Mucosa of rectum (tissue), 2 donors: ENCODE measurements at regions not wholly inside any gene's neighbourhood (a gene's known extent, or its start where the extent isn't known, plus 50 kb on each side); places are given as distances from the start of the nearest gene placed in this dataset.

Experiments used
- H3K27ac ChIP-seq, 2 donors: one replicate each; pipeline ENCODE4 v1.7.0; 2013; ENCODE audit warnings: inconsistent platforms in 2 of 2, low read depth in 2 of 2, low read length in 2 of 2
- H3K27me3 ChIP-seq, 2 donors: one replicate each; pipeline ENCODE4 v1.7.0; 2013; ENCODE audit warnings: low read length in 2 of 2; ENCODE audit not compliant: control insufficient read depth in 2 of 2, insufficient read depth in 2 of 2
- H3K36me3 ChIP-seq, 2 donors: one replicate each; pipeline ENCODE4 v1.7.0; 2013; ENCODE audit warnings: low read length in 2 of 2; ENCODE audit not compliant: control insufficient read depth in 2 of 2, insufficient read depth in 2 of 2
- H3K4me1 ChIP-seq, 2 donors: one replicate each; pipeline ENCODE4 v1.7.0; 2013; ENCODE audit warnings: low read length in 2 of 2, mild to moderate bottlenecking in 1 of 2; ENCODE audit not compliant: control insufficient read depth in 2 of 2, insufficient read depth in 2 of 2
- H3K4me3 ChIP-seq, 2 donors: one replicate each; pipeline ENCODE4 v1.7.0; 2013; ENCODE audit warnings: low read length in 2 of 2
- H3K9ac ChIP-seq, 2 donors: one replicate each; pipeline ENCODE4 v1.7.0; 2013; ENCODE audit warnings: low read length in 2 of 2, low read depth in 1 of 2, mild to moderate bottlenecking in 1 of 2
- H3K9me3 ChIP-seq, 2 donors: one replicate each; pipeline ENCODE4 v1.7.0; 2013; ENCODE audit warnings: low read length in 2 of 2; ENCODE audit not compliant: control insufficient read depth in 2 of 2
- donor health status: healthy.
- donor health status: Normal muscosa, but diverticular disease.

- no peaks in the 10 kb centered on the region for H3K4me1 ChIP-seq
- no peaks in the 10 kb centered on the region for H3K36me3 ChIP-seq
- no peak overlapping the region for H3K9ac ChIP-seq
- H3K27me3 ChIP-seq: no peaks in the 10 kb centered on the region
- peaks cover 0 to 3% of the 10 kb centered on the region in 2 donors for H3K9me3 ChIP-seq
- H3K4me3 ChIP-seq: no peak overlapping the region
- H3K27ac ChIP-seq: peak overlapping the region in 1 of 2 donors; percentile 24
Measured at GRCh38 chr5:98593418-98593817, 180.0 kb upstream of the RGMB start.

GRCh38 chr5:98594098-98594497, 179.4 kb upstream of the RGMB start:
- no peaks in the 10 kb centered on the region for H3K4me1 ChIP-seq
- H3K27me3 ChIP-seq: no peaks in the 10 kb centered on the region
- H3K36me3 ChIP-seq: no peaks in the 10 kb centered on the region
- H3K9me3 ChIP-seq: peaks cover 0 to 3% of the 10 kb centered on the region in 2 donors
- H3K4me3 ChIP-seq: no peak overlapping the region
- H3K27ac ChIP-seq: no peak overlapping the region
- no peak overlapping the region for H3K9ac ChIP-seq

- Histone ChIP-seq H3K36me3 (no peaks in the 10 kb centered on the region), H3K9me3 (peaks cover 0 to 2% of the 10 kb centered on the region in 2 donors), H3K4me1 (no peaks in the 10 kb centered on the region), H3K9ac (no peak overlapping the region), H3K27me3 (no peaks in the 10 kb centered on the region), H3K27ac (no peak overlapping the region), H3K4me3 (no peak overlapping the region)
Measured at GRCh38 chr5:98599016-98599415, 174.4 kb upstream of the RGMB start.

- Histone ChIP-seq H3K9ac (no peak overlapping the region), H3K4me1 (no peaks in the 10 kb centered on the region), H3K27me3 (no peaks in the 10 kb centered on the region), H3K27ac (no peak overlapping the region), H3K9me3 (peaks cover 0 to 2% of the 10 kb centered on the region in 2 donors), H3K4me3 (no peak overlapping the region), H3K36me3 (no peaks in the 10 kb centered on the region)
Measured at GRCh38 chr5:98602534-98603112, 170.8 kb upstream of the RGMB start.

GRCh38 chr5:98603456-98603855, 170.0 kb upstream of the RGMB start:
- Histone ChIP-seq H3K27me3 (no peaks in the 10 kb centered on the region), H3K4me3 (no peak overlapping the region), H3K36me3 (no peaks in the 10 kb centered on the region), H3K27ac (no peak overlapping the region), H3K9ac (no peak overlapping the region), H3K9me3 (peaks cover 0 to 2% of the 10 kb centered on the region in 2 donors), H3K4me1 (no peaks in the 10 kb centered on the region)

- no peak overlapping the region for H3K4me3 ChIP-seq
Measured at GRCh38 chr5:98604301-98604700, 169.2 kb upstream of the RGMB start.

GRCh38 chr5:98604721-98605425, 168.6 kb upstream of the RGMB start:
- no peak overlapping the region for H3K27ac ChIP-seq
- no peak overlapping the region for H3K9ac ChIP-seq
- no peak overlapping the region for H3K4me3 ChIP-seq
- no peaks in the 10 kb centered on the region for H3K36me3 ChIP-seq
- no peaks in the 10 kb centered on the region for H3K4me1 ChIP-seq
- peaks cover 0 to 2% of the 10 kb centered on the region in 2 donors for H3K9me3 ChIP-seq
- H3K27me3 ChIP-seq: no peaks in the 10 kb centered on the region

More at GRCh38 chr5:98604301-98604700, 169.2 kb upstream of the RGMB start:
- H3K36me3 ChIP-seq: no peaks in the 10 kb centered on the region
- H3K27ac ChIP-seq: no peak overlapping the region
- H3K27me3 ChIP-seq: no peaks in the 10 kb centered on the region
- H3K9me3 ChIP-seq: peaks cover 0 to 2% of the 10 kb centered on the region in 2 donors
- no peak overlapping the region for H3K9ac ChIP-seq
- H3K4me1 ChIP-seq: no peaks in the 10 kb centered on the region

GRCh38 chr5:98605426-98605825, 168.0 kb upstream of the RGMB start:
- H3K4me3 ChIP-seq: no peak overlapping the region
- H3K27ac ChIP-seq: no peak overlapping the region
- H3K27me3 ChIP-seq: no peaks in the 10 kb centered on the region
- H3K4me1 ChIP-seq: no peaks in the 10 kb centered on the region
- no peaks in the 10 kb centered on the region for H3K36me3 ChIP-seq
- H3K9me3 ChIP-seq: peaks cover 0 to 2% of the 10 kb centered on the region in 2 donors
- no peak overlapping the region for H3K9ac ChIP-seq

GRCh38 chr5:98606961-98607360, 166.5 kb upstream of the RGMB start:
- H3K9ac ChIP-seq: no peak overlapping the region
- H3K27ac ChIP-seq: no peak overlapping the region
- no peaks in the 10 kb centered on the region for H3K9me3 ChIP-seq
- H3K4me1 ChIP-seq: no peaks in the 10 kb centered on the region
- no peaks in the 10 kb centered on the region for H3K36me3 ChIP-seq
- no peak overlapping the region for H3K4me3 ChIP-seq
- H3K27me3 ChIP-seq: no peaks in the 10 kb centered on the region

GRCh38 chr5:98608052-98608451, 165.4 kb upstream of the RGMB start:
- no peak overlapping the region for H3K9ac ChIP-seq
- no peaks in the 10 kb centered on the region for H3K4me1 ChIP-seq
- H3K9me3 ChIP-seq: no peaks in the 10 kb centered on the region
- no peak overlapping the region for H3K27ac ChIP-seq
- H3K36me3 ChIP-seq: no peaks in the 10 kb centered on the region
- no peak overlapping the region for H3K4me3 ChIP-seq
- no peaks in the 10 kb centered on the region for H3K27me3 ChIP-seq
